Epithelial cell of proximal tubule (primary cell): ENCODE measurements at regions not wholly inside any gene's neighbourhood (a gene's known extent, or its start where the extent isn't known, plus 50 kb on each side); places are given as distances from the start of the nearest gene placed in this dataset.
A peak's percentile ranks its signal among the peaks of the same experiment; 100 is the strongest.
"Not testable (repeated sequence)": the region's sequence is repeated elsewhere in the genome, so short reads cannot be mapped to it uniquely, and the experiment has no call there.

ENCODE experiments used
- DNase-seq: peaks from one replicate; pipeline ENCODE4 v3.0.0-alpha.2; 2011; ENCODE audit warnings: low read depth
- H3K4me3 ChIP-seq: 2 replicates; pipeline ENCODE4 v1.5.1; 2011; ENCODE audit warnings: low read depth, mild to moderate bottlenecking, low read length
- CTCF ChIP-seq: conservative IDR thresholded peaks from 2 replicates; pipeline ENCODE4 v1.5.1; 2012; ENCODE audit warnings: low read depth, mild to moderate bottlenecking, low read length

GRCh38 chr16:24646646-24646995 is 82.8 kb upstream of the TNRC6A start:
- DNase-seq = no peak
- no peak overlapping the region for H3K4me3 ChIP-seq
- TF ChIP-seq CTCF = no peak

- TF ChIP-seq CTCF = no peak
- no peak for DNase-seq
- no peak overlapping the region for H3K4me3 ChIP-seq
Observed at GRCh38 chr16:24652209-24652712, 77.2 kb upstream of the TNRC6A start.

GRCh38 chr16:24652803-24653202 is 76.6 kb upstream of the TNRC6A start:
- no peak for DNase-seq
- no peak overlapping the region for H3K4me3 ChIP-seq
- no peak for TF ChIP-seq CTCF

GRCh38 chr16:24653725-24654124 is 75.7 kb upstream of the TNRC6A start:
- no peak for DNase-seq
- H3K4me3 ChIP-seq = no peak overlapping the region
- no peak for TF ChIP-seq CTCF

- not testable (repeated sequence) for DNase-seq, H3K4me3 ChIP-seq
Observed at GRCh38 chr16:24665942-24666341, 63.5 kb upstream of the TNRC6A start.

GRCh38 chr16:24667244-24667764 is 62.1 kb upstream of the TNRC6A start:
- no peak overlapping the region for H3K4me3 ChIP-seq
- TF ChIP-seq CTCF = no peak
- DNase-seq = no peak

GRCh38 chr16:24668481-24669061 is 60.9 kb upstream of the TNRC6A start:
- TF ChIP-seq CTCF = no peak
- no peak overlapping the region for H3K4me3 ChIP-seq
- DNase-seq = peak; percentile 96
